ENCODE measurements at regions not wholly inside any gene's neighbourhood (a gene's known extent, or its start where the extent isn't known, plus 50 kb on each side); places are given as distances from the start of the nearest gene placed in this dataset.
"Not testable (repeated sequence)": the region's sequence is repeated elsewhere in the genome, so short reads cannot be mapped to it uniquely, and the experiment has no call there.

GRCh38 chrX:147468600-147468999, 443.1 kb upstream of the FMR1 start:
- no peak for DNase-seq
- in situ Hi-C loops (cut with HindIII; ENCODE audit: low pct_ligation_motif_present, low pct_unique_long_range_greater_than_20kb, low sequenced_read_pairs): no loop called here

- peak; percentile 9 for DNase-seq
- in situ Hi-C loops (cut with HindIII; ENCODE audit: low pct_ligation_motif_present, low pct_unique_long_range_greater_than_20kb, low sequenced_read_pairs): no loop called here
Observed at GRCh38 chrX:147476008-147476407, 435.7 kb upstream of the FMR1 start.

- in situ Hi-C loops (cut with HindIII; ENCODE audit: low pct_ligation_motif_present, low pct_unique_long_range_greater_than_20kb, low sequenced_read_pairs): no loop called here
- DNase-seq: no peak
Observed at GRCh38 chrX:147478899-147479298, 432.8 kb upstream of the FMR1 start.

GRCh38 chrX:147485207-147485606, 426.5 kb upstream of the FMR1 start:
- DNase-seq: no peak
- in situ Hi-C loops (cut with HindIII; ENCODE audit: low pct_ligation_motif_present, low pct_unique_long_range_greater_than_20kb, low sequenced_read_pairs): no loop called here

- no peak for DNase-seq
- in situ Hi-C loops (cut with HindIII; ENCODE audit: low pct_ligation_motif_present, low pct_unique_long_range_greater_than_20kb, low sequenced_read_pairs): no loop called here
Observed at GRCh38 chrX:147494365-147494764, 417.4 kb upstream of the FMR1 start.

- in situ Hi-C loops (cut with HindIII; ENCODE audit: low pct_ligation_motif_present, low pct_unique_long_range_greater_than_20kb, low sequenced_read_pairs): no loop called here
- DNase-seq: no peak
Observed at GRCh38 chrX:147498796-147499195, 412.9 kb upstream of the FMR1 start.

- DNase-seq: no peak
- in situ Hi-C loops (cut with HindIII; ENCODE audit: low pct_ligation_motif_present, low pct_unique_long_range_greater_than_20kb, low sequenced_read_pairs): no loop called here
Observed at GRCh38 chrX:147522981-147523380, 388.7 kb upstream of the FMR1 start.

GRCh38 chrX:147533426-147533825, 378.3 kb upstream of the FMR1 start:
- in situ Hi-C loops (cut with HindIII; ENCODE audit: low pct_ligation_motif_present, low pct_unique_long_range_greater_than_20kb, low sequenced_read_pairs): no loop called here
- no peak for DNase-seq

GRCh38 chrX:147537172-147537571, 374.5 kb upstream of the FMR1 start:
- in situ Hi-C loops (cut with HindIII; ENCODE audit: low pct_ligation_motif_present, low pct_unique_long_range_greater_than_20kb, low sequenced_read_pairs): no loop called here
- no peak for DNase-seq

GRCh38 chrX:147548023-147548422, 363.7 kb upstream of the FMR1 start:
- DNase-seq; in situ Hi-C loops (cut with HindIII; ENCODE audit: low pct_ligation_motif_present, low pct_unique_long_range_greater_than_20kb, low sequenced_read_pairs): not testable (repeated sequence)

- in situ Hi-C loops (cut with HindIII; ENCODE audit: low pct_ligation_motif_present, low pct_unique_long_range_greater_than_20kb, low sequenced_read_pairs): no loop called here
- DNase-seq: peak; percentile 10
Observed at GRCh38 chrX:147550217-147550616, 361.5 kb upstream of the FMR1 start.

- in situ Hi-C loops (cut with HindIII; ENCODE audit: low pct_ligation_motif_present, low pct_unique_long_range_greater_than_20kb, low sequenced_read_pairs): no loop called here
- DNase-seq: no peak
Observed at GRCh38 chrX:147559191-147559590, 352.5 kb upstream of the FMR1 start.

GRCh38 chrX:147565237-147565636, 346.5 kb upstream of the FMR1 start:
- no peak for DNase-seq
- in situ Hi-C loops (cut with HindIII; ENCODE audit: low pct_ligation_motif_present, low pct_unique_long_range_greater_than_20kb, low sequenced_read_pairs): no loop called here

- in situ Hi-C loops (cut with HindIII; ENCODE audit: low pct_ligation_motif_present, low pct_unique_long_range_greater_than_20kb, low sequenced_read_pairs): no loop called here
- no peak for DNase-seq
Observed at GRCh38 chrX:147570483-147570882, 341.2 kb upstream of the FMR1 start.

GRCh38 chrX:147573266-147573665, 338.5 kb upstream of the FMR1 start:
- in situ Hi-C loops (cut with HindIII; ENCODE audit: low pct_ligation_motif_present, low pct_unique_long_range_greater_than_20kb, low sequenced_read_pairs): no loop called here
- DNase-seq: no peak

GRCh38 chrX:147602176-147602696, 309.5 kb upstream of the FMR1 start:
- peak; percentile 1 for DNase-seq
- in situ Hi-C loops (cut with HindIII; ENCODE audit: low pct_ligation_motif_present, low pct_unique_long_range_greater_than_20kb, low sequenced_read_pairs): no loop called here

- in situ Hi-C loops (cut with HindIII; ENCODE audit: low pct_ligation_motif_present, low pct_unique_long_range_greater_than_20kb, low sequenced_read_pairs): no loop called here
- DNase-seq: no peak
Observed at GRCh38 chrX:147626605-147627004, 285.1 kb upstream of the FMR1 start.

GRCh38 chrX:147635186-147635585, 276.5 kb upstream of the FMR1 start:
- DNase-seq: no peak
- in situ Hi-C loops (cut with HindIII; ENCODE audit: low pct_ligation_motif_present, low pct_unique_long_range_greater_than_20kb, low sequenced_read_pairs): no loop called here

- no peak for DNase-seq
- in situ Hi-C loops (cut with HindIII; ENCODE audit: low pct_ligation_motif_present, low pct_unique_long_range_greater_than_20kb, low sequenced_read_pairs): no loop called here
Observed at GRCh38 chrX:147637190-147637589, 274.5 kb upstream of the FMR1 start.

- in situ Hi-C loops (cut with HindIII; ENCODE audit: low pct_ligation_motif_present, low pct_unique_long_range_greater_than_20kb, low sequenced_read_pairs): no loop called here
- DNase-seq: no peak
Observed at GRCh38 chrX:147646949-147647723, 264.6 kb upstream of the FMR1 start.

Measured in ACHN (cell line).